ENCODE measurements at regions not wholly inside any gene's neighbourhood (a gene's known extent, or its start where the extent isn't known, plus 50 kb on each side); places are given as distances from the start of the nearest gene placed in this dataset.

DNA sequence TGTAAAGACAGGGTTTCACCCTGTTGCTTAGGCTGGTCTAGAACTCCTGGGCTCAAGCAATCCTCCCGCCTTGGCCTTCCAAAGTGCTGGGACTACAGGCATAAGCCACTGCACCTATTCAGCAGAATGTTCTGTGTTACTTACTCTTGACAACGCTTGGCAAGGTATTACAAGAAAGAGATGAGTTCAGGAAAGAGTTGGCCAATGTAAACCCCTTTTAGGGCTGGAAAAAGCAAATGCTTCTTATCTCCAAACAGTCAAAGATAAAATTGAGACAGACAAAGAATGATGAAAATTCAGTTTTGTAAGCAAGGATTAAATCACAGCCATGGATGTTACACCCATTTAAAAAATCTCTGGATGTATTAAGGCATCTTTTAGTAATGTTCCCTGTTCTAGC, 114.0 kb upstream of the PODXL start:
- TF ChIP-seq, protein P1, sequence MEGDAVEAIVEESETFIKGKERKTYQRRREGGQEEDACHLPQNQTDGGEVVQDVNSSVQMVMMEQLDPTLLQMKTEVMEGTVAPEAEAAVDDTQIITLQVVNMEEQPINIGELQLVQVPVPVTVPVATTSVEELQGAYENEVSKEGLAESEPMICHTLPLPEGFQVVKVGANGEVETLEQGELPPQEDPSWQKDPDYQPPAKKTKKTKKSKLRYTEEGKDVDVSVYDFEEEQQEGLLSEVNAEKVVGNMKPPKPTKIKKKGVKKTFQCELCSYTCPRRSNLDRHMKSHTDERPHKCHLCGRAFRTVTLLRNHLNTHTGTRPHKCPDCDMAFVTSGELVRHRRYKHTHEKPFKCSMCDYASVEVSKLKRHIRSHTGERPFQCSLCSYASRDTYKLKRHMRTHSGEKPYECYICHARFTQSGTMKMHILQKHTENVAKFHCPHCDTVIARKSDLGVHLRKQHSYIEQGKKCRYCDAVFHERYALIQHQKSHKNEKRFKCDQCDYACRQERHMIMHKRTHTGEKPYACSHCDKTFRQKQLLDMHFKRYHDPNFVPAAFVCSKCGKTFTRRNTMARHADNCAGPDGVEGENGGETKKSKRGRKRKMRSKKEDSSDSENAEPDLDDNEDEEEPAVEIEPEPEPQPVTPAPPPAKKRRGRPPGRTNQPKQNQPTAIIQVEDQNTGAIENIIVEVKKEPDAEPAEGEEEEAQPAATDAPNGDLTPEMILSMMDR (conservative IDR thresholded peaks at IDR 0.05; ENCODE audit: low read length) = no peak
- no peak for TF ChIP-seq EZH2phosphoT487 (IDR thresholded peaks at IDR 0.05; ENCODE audit: borderline replicate concordance)
